Activated naive CD8-positive, alpha-beta T cell (primary cell): ENCODE measurements at regions not wholly inside any gene's neighbourhood (a gene's known extent, or its start where the extent isn't known, plus 50 kb on each side); places are given as distances from the start of the nearest gene placed in this dataset.
"Not testable (repeated sequence)": the region's sequence is repeated elsewhere in the genome, so short reads cannot be mapped to it uniquely, and the experiment has no call there.

Source experiments
- H3K27ac Mint-ChIP-seq: one replicate; pipeline ENCODE4 v1.8.0; 2021; ENCODE audit warnings: mixed read lengths
- H3K27me3 Mint-ChIP-seq: one replicate; pipeline ENCODE4 v1.8.0; 2021; ENCODE audit warnings: mixed read lengths
- H3K36me3 Mint-ChIP-seq: one replicate; pipeline ENCODE4 v1.8.0; 2021; ENCODE audit warnings: mixed read lengths
- H3K4me1 Mint-ChIP-seq: one replicate; pipeline ENCODE4 v1.8.0; 2021; ENCODE audit warnings: low read depth, mixed read lengths
- H3K4me3 Mint-ChIP-seq: one replicate; pipeline ENCODE4 v1.8.0; 2021; ENCODE audit warnings: mild to moderate bottlenecking, mixed read lengths
- H3K9me3 Mint-ChIP-seq: one replicate; pipeline ENCODE4 v1.8.0; 2021; ENCODE audit warnings: low read depth, mixed read lengths

- H3K27ac Mint-ChIP-seq, H3K27me3 Mint-ChIP-seq, H3K4me1 Mint-ChIP-seq, H3K4me3 Mint-ChIP-seq, H3K9me3 Mint-ChIP-seq, H3K36me3 Mint-ChIP-seq: not testable (repeated sequence)
Observed at GRCh38 chr1:95297906-95298305, 63.9 kb downstream of the RWDD3 start.

DNA sequence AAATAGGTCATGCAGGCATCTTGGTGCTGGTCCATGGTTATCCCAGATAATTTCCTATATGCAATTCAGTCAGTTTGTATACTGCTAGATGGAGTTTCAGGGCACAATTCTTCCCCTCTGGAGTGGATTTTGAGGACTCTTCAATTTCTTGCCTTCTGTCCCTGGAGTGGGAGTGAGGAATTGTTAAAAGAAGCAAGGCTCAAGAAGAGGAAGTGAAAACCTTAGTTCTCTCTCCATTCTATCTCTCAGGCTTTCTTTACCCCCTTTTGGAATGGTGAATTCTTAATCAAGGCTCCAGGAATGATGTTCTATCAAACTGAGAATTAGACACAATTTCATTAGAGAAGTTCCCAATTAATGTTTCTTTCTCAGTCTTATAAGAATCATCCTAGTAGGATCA lies 67.1 kb downstream of the RWDD3 start:
- Mint-ChIP-seq H3K4me1 (no peaks in the 10 kb centered on the region), H3K9me3 (peaks cover 7% of the 10 kb centered on the region), H3K27me3 (peaks cover 4% of the 10 kb centered on the region), H3K4me3 (no peak overlapping the region), H3K27ac (no peak overlapping the region), H3K36me3 (no peaks in the 10 kb centered on the region)

DNA sequence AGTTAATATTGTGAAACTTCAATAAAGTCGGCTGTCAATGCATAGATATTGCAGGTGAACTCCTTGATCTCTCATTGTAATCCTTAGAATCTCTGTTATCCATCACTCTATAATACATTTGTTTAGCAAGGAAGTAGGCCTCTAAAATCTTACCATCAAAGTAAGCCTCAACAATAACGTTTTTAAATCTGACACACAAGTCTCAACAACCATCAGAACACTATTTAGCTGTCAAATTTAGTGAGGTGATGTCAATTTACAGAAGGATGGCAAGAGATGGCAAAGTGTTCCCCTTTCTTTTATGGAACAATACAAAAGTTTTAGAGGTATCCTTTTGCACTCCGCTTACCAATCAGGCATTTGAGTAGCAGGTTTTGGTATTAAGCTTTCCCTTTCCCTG lies 67.6 kb downstream of the RWDD3 start:
- peaks cover 4% of the 10 kb centered on the region for H3K27me3 Mint-ChIP-seq
- H3K4me1 Mint-ChIP-seq: no peaks in the 10 kb centered on the region
- H3K27ac Mint-ChIP-seq: no peak overlapping the region
- peaks cover 7% of the 10 kb centered on the region for H3K9me3 Mint-ChIP-seq
- no peak overlapping the region for H3K4me3 Mint-ChIP-seq
- H3K36me3 Mint-ChIP-seq: no peaks in the 10 kb centered on the region

DNA sequence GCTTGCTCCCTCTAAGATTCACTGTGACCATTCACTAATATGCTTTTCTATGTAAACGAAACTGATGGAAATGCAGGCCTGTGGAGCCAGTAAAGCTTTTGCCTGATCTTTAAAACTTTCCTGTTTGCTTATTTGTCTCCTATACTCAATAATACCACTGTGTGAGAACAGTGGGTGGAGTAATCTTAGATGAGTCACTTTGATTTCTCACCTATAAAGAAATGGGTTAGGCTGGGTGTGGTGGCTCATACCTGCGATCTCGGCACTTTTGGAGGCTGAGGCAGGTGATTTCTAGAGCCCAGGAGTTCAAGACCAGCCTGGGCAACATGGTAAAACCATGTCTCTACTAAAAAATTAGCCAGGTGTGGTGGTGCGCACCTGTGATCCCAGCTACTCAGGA lies 70.8 kb downstream of the RWDD3 start:
- H3K4me1 Mint-ChIP-seq: no peaks in the 10 kb centered on the region
- H3K4me3 Mint-ChIP-seq: no peak overlapping the region
- H3K9me3 Mint-ChIP-seq: peaks cover 3% of the 10 kb centered on the region
- peaks cover 13% of the 10 kb centered on the region for H3K27me3 Mint-ChIP-seq
- H3K36me3 Mint-ChIP-seq: no peaks in the 10 kb centered on the region
- no peak overlapping the region for H3K27ac Mint-ChIP-seq

DNA sequence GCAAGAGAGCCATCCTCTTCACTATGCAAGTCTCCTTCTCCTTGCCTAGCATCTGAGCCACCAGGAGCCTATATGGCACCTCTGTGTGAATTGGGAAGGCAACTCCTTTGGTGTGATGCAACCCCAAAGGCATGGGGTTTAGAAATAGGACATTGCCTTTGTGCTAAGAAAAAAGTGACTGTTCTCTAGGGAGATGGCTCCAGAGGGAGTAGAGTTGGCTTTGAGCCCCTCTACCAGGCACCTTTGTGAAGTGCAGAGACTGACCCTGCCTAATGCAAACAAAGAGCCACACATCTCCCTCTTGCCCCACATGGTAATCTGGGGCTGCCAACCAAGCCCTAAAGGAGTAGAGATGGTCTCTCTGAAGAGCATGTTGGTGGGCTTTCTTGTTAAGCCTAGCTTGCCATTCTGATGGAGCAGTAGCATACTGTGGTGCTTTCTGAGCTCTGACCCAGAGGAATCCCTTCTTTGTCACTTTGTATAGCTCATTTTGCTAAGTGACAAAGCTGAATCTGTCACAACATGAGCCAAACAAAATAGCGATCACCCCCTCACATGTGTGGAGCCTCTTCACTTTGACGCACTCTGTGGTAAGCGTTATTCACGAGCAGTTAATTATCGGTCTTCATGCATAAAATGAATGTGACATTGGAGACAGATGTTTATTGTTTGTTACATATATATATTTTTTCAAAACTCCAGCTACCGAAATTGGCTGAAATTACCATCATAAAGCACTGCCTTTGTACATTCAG lies 74.4 kb downstream of the RWDD3 start:
- H3K4me1 Mint-ChIP-seq: no peaks in the 10 kb centered on the region
- no peaks in the 10 kb centered on the region for H3K9me3 Mint-ChIP-seq
- no peak overlapping the region for H3K27ac Mint-ChIP-seq
- peaks cover 16% of the 10 kb centered on the region for H3K27me3 Mint-ChIP-seq
- no peaks in the 10 kb centered on the region for H3K36me3 Mint-ChIP-seq
- no peak overlapping the region for H3K4me3 Mint-ChIP-seq

- H3K27ac Mint-ChIP-seq: no peak overlapping the region
- H3K36me3 Mint-ChIP-seq: no peaks in the 10 kb centered on the region
- H3K27me3 Mint-ChIP-seq: peaks cover 16% of the 10 kb centered on the region
- no peaks in the 10 kb centered on the region for H3K9me3 Mint-ChIP-seq
- no peaks in the 10 kb centered on the region for H3K4me1 Mint-ChIP-seq
- no peak overlapping the region for H3K4me3 Mint-ChIP-seq
Observed at GRCh38 chr1:95309031-95309471, 75.0 kb downstream of the RWDD3 start.

DNA sequence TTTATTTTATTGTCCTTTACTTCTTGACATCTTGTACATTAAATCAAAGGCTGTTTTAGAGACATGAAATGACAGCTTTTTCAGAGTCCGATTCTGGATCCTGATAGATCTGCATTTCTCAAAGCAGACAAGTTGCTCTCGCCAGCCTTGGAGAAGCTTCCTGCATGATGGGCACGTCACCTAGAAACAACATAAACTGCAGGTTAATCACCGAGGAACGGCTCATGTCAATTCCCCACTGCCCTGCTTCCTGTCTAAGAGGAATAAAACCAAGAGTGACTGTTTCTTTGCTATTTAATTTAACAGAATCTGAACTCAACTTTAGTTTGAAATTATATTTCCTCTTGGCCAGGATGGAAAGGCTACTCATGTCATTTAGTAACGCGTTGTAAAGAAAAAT lies 77.0 kb downstream of the RWDD3 start:
- Mint-ChIP-seq H3K27ac (no peak overlapping the region), H3K9me3 (no peaks in the 10 kb centered on the region), H3K27me3 (peaks cover 13% of the 10 kb centered on the region), H3K36me3 (no peaks in the 10 kb centered on the region), H3K4me1 (no peaks in the 10 kb centered on the region), H3K4me3 (no peak overlapping the region)

DNA sequence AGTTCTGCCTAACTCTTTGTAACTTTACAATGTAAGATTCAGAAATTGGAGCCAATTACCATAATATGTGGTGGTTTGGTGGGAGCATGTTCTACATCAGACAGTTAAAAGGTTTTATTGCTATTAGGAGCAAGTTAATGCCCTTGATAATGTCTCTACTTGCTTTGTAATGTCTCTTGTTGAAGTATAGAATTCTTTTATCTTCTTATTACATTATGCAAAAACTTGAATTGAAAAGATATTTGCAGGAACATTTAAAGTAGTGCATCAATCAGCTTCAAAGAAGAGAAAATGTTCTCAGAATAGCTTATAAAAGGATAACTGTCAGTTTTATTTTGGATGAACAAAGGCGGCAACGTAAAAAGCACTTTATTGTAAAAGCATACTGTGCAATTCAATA lies 77.8 kb downstream of the RWDD3 start:
- Mint-ChIP-seq H3K4me3 (no peak overlapping the region), H3K4me1 (no peaks in the 10 kb centered on the region), H3K9me3 (no peaks in the 10 kb centered on the region), H3K36me3 (no peaks in the 10 kb centered on the region), H3K27ac (no peak overlapping the region), H3K27me3 (peaks cover 13% of the 10 kb centered on the region)

GRCh38 chr1:95312181-95312580 lies 78.2 kb downstream of the RWDD3 start:
- Mint-ChIP-seq H3K4me3 (no peak overlapping the region), H3K27me3 (peaks cover 10% of the 10 kb centered on the region), H3K4me1 (no peaks in the 10 kb centered on the region), H3K9me3 (no peaks in the 10 kb centered on the region), H3K36me3 (no peaks in the 10 kb centered on the region), H3K27ac (no peak overlapping the region)

GRCh38 chr1:95313527-95313926 lies 79.5 kb downstream of the RWDD3 start:
- H3K27ac Mint-ChIP-seq: no peak overlapping the region
- H3K4me1 Mint-ChIP-seq: no peaks in the 10 kb centered on the region
- no peaks in the 10 kb centered on the region for H3K36me3 Mint-ChIP-seq
- no peak overlapping the region for H3K4me3 Mint-ChIP-seq
- H3K9me3 Mint-ChIP-seq: no peaks in the 10 kb centered on the region
- H3K27me3 Mint-ChIP-seq: peaks cover 7% of the 10 kb centered on the region

DNA sequence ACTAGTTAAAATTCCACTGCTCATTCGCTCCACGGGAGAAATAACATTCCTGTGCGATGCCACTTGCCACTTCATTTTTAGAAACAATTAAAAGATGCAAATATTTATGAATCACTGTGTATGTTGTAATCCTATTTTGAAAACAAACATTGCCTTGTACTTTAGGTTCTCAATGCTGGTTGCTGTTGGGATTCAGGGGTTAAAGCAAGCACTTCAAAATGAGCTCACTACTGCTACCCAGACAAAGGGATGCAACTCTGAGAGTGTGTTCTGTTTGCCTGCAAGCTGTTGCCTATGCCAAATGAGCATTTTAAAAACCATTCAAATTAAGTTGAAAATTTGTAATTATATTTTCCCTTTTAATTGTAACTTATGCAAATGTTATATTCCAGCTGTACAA lies 87.5 kb downstream of the RWDD3 start:
- Mint-ChIP-seq H3K4me1 (no peaks in the 10 kb centered on the region), H3K27me3 (peaks cover 7% of the 10 kb centered on the region), H3K4me3 (no peak overlapping the region), H3K9me3 (no peaks in the 10 kb centered on the region), H3K27ac (no peak overlapping the region), H3K36me3 (no peaks in the 10 kb centered on the region)

- no peak overlapping the region for H3K4me3 Mint-ChIP-seq
- no peaks in the 10 kb centered on the region for H3K36me3 Mint-ChIP-seq
- H3K9me3 Mint-ChIP-seq: no peaks in the 10 kb centered on the region
- peaks cover 9% of the 10 kb centered on the region for H3K27me3 Mint-ChIP-seq
- no peaks in the 10 kb centered on the region for H3K4me1 Mint-ChIP-seq
- H3K27ac Mint-ChIP-seq: no peak overlapping the region
Observed at GRCh38 chr1:95323123-95323522, 89.1 kb downstream of the RWDD3 start.

DNA sequence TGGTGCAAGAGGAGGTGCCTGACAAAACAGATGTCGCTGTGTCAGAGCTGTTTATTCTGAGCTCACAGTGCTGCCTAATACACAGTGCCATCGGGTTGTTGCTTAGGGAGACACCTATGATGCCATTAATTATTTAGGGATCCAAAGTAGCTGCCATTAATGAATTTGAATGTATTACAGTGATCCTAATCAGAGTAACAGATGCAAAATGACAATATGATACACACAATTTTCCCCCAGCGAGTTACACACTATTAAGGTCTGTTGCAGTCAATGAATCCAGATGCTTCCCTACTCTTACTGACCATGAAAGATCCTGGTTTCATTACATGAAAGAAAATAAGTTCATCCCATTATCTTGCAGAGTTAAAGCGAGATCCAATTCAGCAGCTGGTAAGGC lies 91.3 kb downstream of the RWDD3 start:
- no peak overlapping the region for H3K27ac Mint-ChIP-seq
- no peaks in the 10 kb centered on the region for H3K36me3 Mint-ChIP-seq
- peaks cover 11% of the 10 kb centered on the region for H3K27me3 Mint-ChIP-seq
- no peaks in the 10 kb centered on the region for H3K9me3 Mint-ChIP-seq
- no peak overlapping the region for H3K4me3 Mint-ChIP-seq
- H3K4me1 Mint-ChIP-seq: no peaks in the 10 kb centered on the region

- Mint-ChIP-seq H3K27me3 (peaks cover 11% of the 10 kb centered on the region), H3K4me1 (no peaks in the 10 kb centered on the region), H3K36me3 (no peaks in the 10 kb centered on the region), H3K9me3 (no peaks in the 10 kb centered on the region), H3K4me3 (no peak overlapping the region), H3K27ac (no peak overlapping the region)
Observed at GRCh38 chr1:95326023-95326422, 92.0 kb downstream of the RWDD3 start.

DNA sequence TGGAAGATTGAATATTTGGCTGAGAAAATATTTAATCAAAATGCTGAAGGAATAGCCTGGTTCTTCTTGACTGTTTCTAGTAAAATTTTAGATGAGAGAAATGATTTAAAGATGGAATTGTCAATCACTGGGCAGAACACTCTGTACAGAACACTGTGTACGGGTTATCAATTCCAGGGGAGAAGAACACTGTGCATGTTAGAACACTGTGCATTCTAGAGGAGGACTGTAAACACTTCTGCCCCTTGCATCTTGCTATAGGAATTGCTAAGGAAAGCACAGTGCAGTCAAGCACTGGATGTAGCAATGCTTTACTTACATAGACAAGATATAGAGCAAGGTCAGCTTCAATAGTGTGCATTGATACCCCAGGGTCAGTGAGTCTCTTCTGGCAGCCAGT lies 98.7 kb downstream of the RWDD3 start:
- Mint-ChIP-seq H3K9me3 (no peaks in the 10 kb centered on the region), H3K4me3 (no peak overlapping the region), H3K4me1 (no peaks in the 10 kb centered on the region), H3K27ac (no peak overlapping the region), H3K27me3 (peaks cover 4% of the 10 kb centered on the region), H3K36me3 (no peaks in the 10 kb centered on the region)

- no peak overlapping the region for H3K4me3 Mint-ChIP-seq
- no peaks in the 10 kb centered on the region for H3K36me3 Mint-ChIP-seq
- no peak overlapping the region for H3K27ac Mint-ChIP-seq
- no peaks in the 10 kb centered on the region for H3K9me3 Mint-ChIP-seq
- H3K27me3 Mint-ChIP-seq: peaks cover 2% of the 10 kb centered on the region
- H3K4me1 Mint-ChIP-seq: no peaks in the 10 kb centered on the region
Observed at GRCh38 chr1:95339377-95339776, 105.4 kb downstream of the RWDD3 start.
